Forelimb muscle (tissue), 1 donor: ENCODE measurements at regions not wholly inside any gene's neighbourhood (a gene's known extent, or its start where the extent isn't known, plus 50 kb on each side); places are given as distances from the start of the nearest gene placed in this dataset.

ENCODE experiments used
- DNase-seq: peaks from one replicate; pipeline ENCODE4 v3.0.0-alpha.2; 2013; ENCODE audit warnings: low read depth

- no peak for DNase-seq
These were observed 67.8 kb downstream of the CASP12 start for GRCh38 chr11:104830508-104830907.

DNA sequence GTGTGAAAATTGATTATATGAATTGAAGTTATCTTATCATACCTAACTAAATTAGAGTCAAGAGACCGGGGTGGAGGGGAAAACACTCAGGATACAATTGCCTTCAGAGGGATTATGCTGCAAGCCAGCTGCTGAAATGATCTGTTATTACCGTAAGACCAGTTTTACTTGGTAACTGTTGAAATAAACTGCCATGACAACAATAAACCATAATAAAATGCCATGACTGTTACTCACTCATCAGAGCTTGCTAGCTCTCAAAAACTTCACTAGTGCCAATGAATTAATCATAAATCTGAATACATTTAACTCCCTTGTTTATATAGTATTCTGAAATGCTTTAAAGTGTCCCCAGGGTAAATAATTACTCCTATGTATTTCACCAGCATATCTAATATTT is 68.2 kb downstream of the CASP12 start:
- DNase-seq, result no peak

- no peak for DNase-seq
These were observed 71.5 kb downstream of the CASP12 start for GRCh38 chr11:104826772-104827171.

- no peak for DNase-seq
These were observed 74.6 kb downstream of the CASP12 start for GRCh38 chr11:104823657-104824056.

GRCh38 chr11:104820431-104820830 is 77.8 kb downstream of the CASP12 start:
- no peak for DNase-seq

- DNase-seq, result no peak
These were observed 78.7 kb downstream of the CASP12 start for GRCh38 chr11:104819603-104820002.

- no peak for DNase-seq
These were observed 79.2 kb downstream of the CASP12 start for GRCh38 chr11:104819107-104819506.

GRCh38 chr11:104817973-104818372 is 80.3 kb downstream of the CASP12 start:
- no peak for DNase-seq

GRCh38 chr11:104813532-104813931 is 84.7 kb downstream of the CASP12 start:
- no peak for DNase-seq

- DNase-seq, result no peak
These were observed 86.0 kb downstream of the CASP12 start for GRCh38 chr11:104812103-104812788.

DNA sequence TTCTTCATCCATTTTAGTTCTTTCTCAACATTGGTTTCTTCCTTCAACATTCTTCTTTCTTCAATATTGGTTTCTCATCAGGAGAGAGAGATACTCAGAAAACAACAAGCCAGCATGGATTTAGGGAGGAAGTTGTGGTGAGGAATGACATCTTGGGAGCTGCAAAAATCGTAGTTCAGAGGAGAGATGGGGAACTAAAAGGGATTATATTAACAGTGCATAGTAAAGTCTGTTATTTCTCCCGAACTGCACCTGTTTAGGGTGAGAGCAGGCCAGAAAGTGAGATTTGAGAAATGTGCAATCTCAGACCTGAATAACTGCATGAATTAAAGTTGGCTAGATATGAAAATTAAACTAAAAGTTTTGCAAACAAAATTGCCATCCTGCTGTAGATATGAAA is 94.5 kb downstream of the CASP12 start:
- DNase-seq, result no peak

- DNase-seq, result no peak
These were observed 99.0 kb downstream of the CASP12 start for GRCh38 chr11:104799251-104799650.

- DNase-seq, result no peak
These were observed 99.5 kb downstream of the CASP12 start for GRCh38 chr11:104798789-104799188.

GRCh38 chr11:104796301-104796700 is 102.0 kb downstream of the CASP12 start:
- DNase-seq, result no peak

- DNase-seq, result no peak
These were observed 102.6 kb downstream of the CASP12 start for GRCh38 chr11:104795501-104796213.

DNA sequence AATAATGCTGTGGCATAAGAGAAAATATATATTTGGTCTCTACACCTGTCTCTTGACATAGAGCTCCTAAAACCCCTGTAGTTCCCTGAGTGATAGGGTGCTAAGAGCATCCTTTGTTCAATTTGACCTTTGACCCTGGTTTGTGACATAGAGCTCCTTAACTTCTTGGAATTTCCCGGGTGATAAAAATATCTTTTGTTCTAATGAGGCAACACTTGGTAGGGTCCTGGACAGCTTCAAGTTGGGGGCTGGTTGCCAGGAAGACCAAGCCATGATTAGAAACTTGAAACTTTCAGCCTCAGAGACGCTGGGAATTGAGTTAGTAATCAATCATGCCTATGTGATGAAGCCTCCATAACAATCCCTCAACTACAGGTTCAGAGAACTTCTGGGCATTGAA is 105.4 kb downstream of the CASP12 start:
- no peak for DNase-seq

DNA sequence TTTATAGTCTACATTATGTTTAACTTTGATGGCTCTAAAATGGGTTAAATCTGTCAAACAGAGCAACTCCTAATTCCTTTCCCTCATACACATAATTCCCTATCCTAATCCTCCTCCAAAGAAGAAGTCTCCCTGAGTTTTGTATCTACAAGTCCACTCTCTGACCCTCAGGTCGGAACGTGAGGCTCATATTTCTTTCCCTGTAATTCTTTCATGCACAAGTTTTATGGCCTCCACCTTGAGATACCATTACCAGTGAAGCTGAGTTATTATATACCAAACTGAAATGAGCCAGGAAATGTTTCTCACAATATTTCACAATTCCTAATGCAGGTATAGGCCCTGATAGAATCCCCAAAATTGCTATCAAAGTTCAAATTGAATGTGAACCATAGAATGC is 106.4 kb downstream of the CASP12 start:
- DNase-seq, result no peak

DNA sequence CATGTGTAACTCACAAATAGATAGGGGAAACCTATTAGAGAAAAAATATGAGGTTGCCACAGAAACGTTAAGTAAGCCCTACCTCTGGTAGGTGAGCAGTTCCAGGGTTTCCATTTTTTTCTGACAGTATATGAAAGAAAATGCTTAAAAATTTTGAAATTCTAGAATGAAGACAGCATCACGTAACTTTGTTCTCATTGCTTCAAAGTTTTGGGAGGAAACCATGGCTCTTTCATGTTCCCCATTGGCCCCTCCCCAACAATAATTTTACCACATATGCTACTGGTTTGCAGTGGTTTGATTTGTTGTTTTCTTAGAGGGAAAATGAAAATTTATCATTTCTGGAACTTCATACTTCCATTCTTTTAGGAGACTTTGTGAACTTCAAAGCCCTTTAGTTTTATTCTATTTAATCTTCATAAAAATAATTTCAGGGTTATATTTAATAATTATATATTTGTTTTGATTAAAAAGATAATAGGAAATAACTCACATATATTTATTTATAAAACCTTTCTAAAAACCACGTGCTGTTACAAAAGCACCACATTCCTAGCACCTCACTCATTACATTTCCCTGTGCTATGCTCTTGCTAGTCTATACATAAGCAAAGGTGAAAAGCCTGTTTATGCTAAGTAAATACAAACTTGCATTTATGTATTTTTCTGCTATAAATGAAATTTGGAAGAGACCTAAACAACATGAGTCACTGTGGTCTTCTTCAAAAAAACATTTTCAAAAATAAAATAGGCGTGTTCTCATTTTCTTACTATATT is 113.4 kb downstream of the CASP12 start:
- no peak for DNase-seq

DNA sequence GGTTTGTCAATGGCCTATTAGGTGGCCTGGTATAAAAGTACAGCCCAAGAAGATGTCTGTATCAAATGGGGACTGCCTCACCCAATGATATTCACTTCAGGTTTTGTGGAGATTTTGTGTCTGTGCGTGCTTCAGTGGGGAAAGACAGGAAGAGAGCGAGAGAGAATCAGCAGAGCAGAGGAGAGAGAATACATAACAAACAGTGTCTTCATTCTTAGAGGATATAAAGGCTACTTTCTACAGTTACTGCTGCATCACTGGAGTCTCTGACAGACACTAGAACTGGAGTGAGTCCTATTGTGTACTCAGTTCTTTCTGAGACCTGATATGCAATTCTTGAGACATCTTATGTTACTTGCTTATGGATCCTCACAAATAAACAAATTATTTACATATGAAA is 115.0 kb downstream of the CASP12 start:
- no peak for DNase-seq

DNA sequence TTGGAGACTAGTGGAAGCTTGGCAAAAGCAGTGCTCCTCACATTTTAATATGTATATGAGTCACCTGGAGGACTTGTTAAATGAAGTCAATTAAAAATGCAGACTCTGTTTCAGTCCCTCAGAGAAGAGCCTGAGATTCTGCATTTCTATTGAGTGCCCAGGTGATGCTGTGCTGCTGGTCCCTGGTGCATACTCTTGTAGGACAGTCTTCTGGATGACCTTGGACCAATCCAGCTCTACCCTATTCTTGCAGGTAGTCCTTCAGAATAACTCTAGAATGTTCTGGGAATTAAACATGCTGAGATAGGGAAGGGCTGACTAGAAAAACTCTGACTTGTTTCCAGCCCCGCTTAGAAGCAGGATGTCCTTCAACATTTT is 115.9 kb downstream of the CASP12 start:
- no peak for DNase-seq

DNA sequence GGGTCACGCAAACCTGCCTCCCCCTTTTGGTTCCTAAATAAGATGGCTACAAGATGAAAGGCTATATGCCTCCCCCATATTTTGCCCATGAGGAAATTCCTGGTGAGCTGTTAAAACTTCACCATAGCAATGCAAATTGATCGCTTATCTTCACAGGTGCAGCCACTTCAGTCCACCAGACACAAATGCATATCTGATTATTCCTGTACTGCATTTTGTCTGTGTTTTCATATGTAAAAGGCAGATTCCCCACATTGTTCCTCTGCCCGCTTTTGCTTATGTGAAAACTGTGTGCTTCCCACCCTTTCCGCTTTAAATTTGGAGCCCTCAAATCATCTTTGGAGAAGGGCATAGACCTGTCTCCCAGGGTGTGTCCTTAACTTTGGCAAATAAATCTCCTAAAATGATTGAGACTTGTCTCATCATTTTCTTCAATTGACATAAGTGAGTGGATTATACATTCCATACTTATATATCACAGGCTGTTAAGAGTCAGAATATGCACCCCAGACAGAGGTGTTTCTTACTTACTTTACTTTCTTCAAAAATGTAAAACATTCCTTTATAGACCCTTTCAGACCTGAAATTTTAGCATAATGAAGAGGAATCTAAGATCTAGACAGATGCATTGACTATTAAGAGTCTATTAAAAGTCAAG is 116.4 kb downstream of the CASP12 start:
- no peak for DNase-seq

GRCh38 chr11:104781037-104781436 is 117.2 kb downstream of the CASP12 start:
- DNase-seq, result no peak
